Nucleus accumbens (tissue), 56 donors: ENCODE measurements at regions not wholly inside any gene's neighbourhood (a gene's known extent, or its start where the extent isn't known, plus 50 kb on each side); places are given as distances from the start of the nearest gene placed in this dataset.
A peak's percentile ranks its signal among the peaks of the same experiment; 100 is the strongest.

Experiments
- DNase-seq, 56 donors: peaks; one replicate each; lab custom pipeline; 2025; lab: John Stamatoyannopoulos, UW

- no peak for DNase-seq
These were observed 215.1 kb downstream of the ERMARD start for GRCh38 chr6:169966312-169967181.

- no peak for DNase-seq
These were observed 214.4 kb downstream of the ERMARD start for GRCh38 chr6:169965657-169966311.

GRCh38 chr6:169965239-169965638 lies 213.8 kb downstream of the ERMARD start:
- DNase-seq: peak in 1 of 56 donors; percentile 31

GRCh38 chr6:169964486-169965180 lies 213.2 kb downstream of the ERMARD start:
- no peak for DNase-seq

- no peak for DNase-seq
These were observed 212.3 kb downstream of the ERMARD start for GRCh38 chr6:169963581-169964297.

- DNase-seq: no peak
These were observed 211.4 kb downstream of the ERMARD start for GRCh38 chr6:169962604-169963469.

- DNase-seq: peak in 11 of 56 donors; percentile 14 to 54 (median 26)
These were observed 210.5 kb downstream of the ERMARD start for GRCh38 chr6:169961772-169962561.

- DNase-seq: no peak
These were observed 209.6 kb downstream of the ERMARD start for GRCh38 chr6:169960886-169961611.

- no peak for DNase-seq
These were observed 209.1 kb downstream of the ERMARD start for GRCh38 chr6:169960521-169960885.

GRCh38 chr6:169960003-169960344 lies 208.6 kb downstream of the ERMARD start:
- DNase-seq: no peak

- no peak for DNase-seq
These were observed 207.9 kb downstream of the ERMARD start for GRCh38 chr6:169959136-169960002.

- no peak for DNase-seq
These were observed 207.1 kb downstream of the ERMARD start for GRCh38 chr6:169958510-169958909.

GRCh38 chr6:169957351-169957963 lies 206.0 kb downstream of the ERMARD start:
- no peak for DNase-seq

GRCh38 chr6:169956580-169956979 lies 205.2 kb downstream of the ERMARD start:
- no peak for DNase-seq

GRCh38 chr6:169955731-169956437 lies 204.5 kb downstream of the ERMARD start:
- no peak for DNase-seq

GRCh38 chr6:169954977-169955376 lies 203.6 kb downstream of the ERMARD start:
- no peak for DNase-seq
